M059J (cell line): ENCODE measurements at regions not wholly inside any gene's neighbourhood (a gene's known extent, or its start where the extent isn't known, plus 50 kb on each side); places are given as distances from the start of the nearest gene placed in this dataset.

Experiments
- DNase-seq: peaks from one replicate; pipeline ENCODE4 v3.0.0-alpha.2; 2012; ENCODE audit warnings: low read depth

- DNase-seq = no peak
Observed at GRCh38 chr11:27858866-27859265, 158.6 kb upstream of the BDNF start.

GRCh38 chr11:27857588-27857987, 157.3 kb upstream of the BDNF start:
- DNase-seq = no peak

GRCh38 chr11:27857014-27857413, 156.8 kb upstream of the BDNF start:
- DNase-seq = no peak

GRCh38 chr11:27848423-27848822, 148.2 kb upstream of the BDNF start:
- DNase-seq = no peak

GRCh38 chr11:27847496-27847895, 147.2 kb upstream of the BDNF start:
- DNase-seq = no peak

- DNase-seq = no peak
Observed at GRCh38 chr11:27842290-27842689, 142.0 kb upstream of the BDNF start.

- DNase-seq = no peak
Observed at GRCh38 chr11:27841023-27841422, 140.8 kb upstream of the BDNF start.

GRCh38 chr11:27839226-27839913, 139.1 kb upstream of the BDNF start:
- DNase-seq = peak; percentile 47

- DNase-seq = no peak
Observed at GRCh38 chr11:27838674-27839073, 138.4 kb upstream of the BDNF start.

- no peak for DNase-seq
Observed at GRCh38 chr11:27837895-27838563, 137.8 kb upstream of the BDNF start.

GRCh38 chr11:27830206-27830605, 130.0 kb upstream of the BDNF start:
- peak; percentile 65 for DNase-seq

- DNase-seq = no peak
Observed at GRCh38 chr11:27820249-27820648, 120.0 kb upstream of the BDNF start.

- DNase-seq = no peak
Observed at GRCh38 chr11:27816197-27816596, 115.9 kb upstream of the BDNF start.

GRCh38 chr11:27812341-27812740, 112.1 kb upstream of the BDNF start:
- DNase-seq = peak; percentile 46

- DNase-seq = peak; percentile 68
Observed at GRCh38 chr11:27807596-27807995, 107.3 kb upstream of the BDNF start.

GRCh38 chr11:27806122-27806521, 105.9 kb upstream of the BDNF start:
- no peak for DNase-seq

- peak; percentile 22 for DNase-seq
Observed at GRCh38 chr11:27795955-27796861, 96.0 kb upstream of the BDNF start.

GRCh38 chr11:27786864-27787263, 86.6 kb upstream of the BDNF start:
- no peak for DNase-seq

- DNase-seq = no peak
Observed at GRCh38 chr11:27786331-27786730, 86.1 kb upstream of the BDNF start.

- no peak for DNase-seq
Observed at GRCh38 chr11:27783701-27784355, 83.6 kb upstream of the BDNF start.

- DNase-seq = peak; percentile 70
Observed at GRCh38 chr11:27777033-27777432, 76.8 kb upstream of the BDNF start.

GRCh38 chr11:27773884-27774283, 73.6 kb upstream of the BDNF start:
- DNase-seq = no peak
